ENCODE measurements at regions not wholly inside any gene's neighbourhood (a gene's known extent, or its start where the extent isn't known, plus 50 kb on each side); places are given as distances from the start of the nearest gene placed in this dataset.
"Not testable (repeated sequence)": the region's sequence is repeated elsewhere in the genome, so short reads cannot be mapped to it uniquely, and the experiment has no call there.

DNA sequence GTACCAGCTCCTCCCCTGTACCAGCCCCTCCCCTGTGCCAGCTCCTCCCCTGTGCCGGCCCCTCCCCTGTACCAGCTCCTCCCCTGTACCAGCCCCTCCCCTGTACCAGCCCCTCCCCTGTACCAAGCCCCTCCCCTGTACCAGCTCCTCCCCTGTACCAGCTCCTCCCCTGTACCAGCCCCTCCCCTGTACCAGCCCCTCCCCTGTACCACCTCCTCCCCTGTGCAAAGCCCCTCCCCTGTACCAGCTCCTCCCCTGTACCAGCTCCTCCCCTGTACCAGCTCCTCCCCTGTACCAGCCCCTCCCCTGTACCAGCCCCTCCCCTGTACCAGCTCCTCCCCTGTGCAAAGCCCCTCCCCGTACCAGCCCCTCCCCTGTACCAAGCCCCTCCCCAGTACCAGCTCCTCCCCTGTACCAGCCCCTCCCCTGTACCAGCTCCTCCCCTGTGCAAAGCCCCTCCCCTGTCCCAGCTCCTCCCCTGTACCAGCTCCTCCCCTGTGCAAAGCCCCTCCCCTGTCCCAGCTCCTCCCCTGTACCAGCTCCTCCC lies 113.5 kb downstream of the METRNL start:
- DNase-seq, result peak in 3 of 9 donors; percentile 4 to 23 (median 12)
- intact Hi-C loops (cut with micrococcal nuclease); H3K27ac Mint-ChIP-seq; H3K27ac ChIP-seq (ENCODE audit: low read depth, low read length); POLR2A ChIA-PET; H3K9me3 ChIP-seq (ENCODE audit: control insufficient read depth in 2 of 3, low read length in 3 of 3); H3K27me3 Mint-ChIP-seq; H3K27me3 ChIP-seq (ENCODE audit: control insufficient read depth in 2 of 2, insufficient read depth in 2 of 2, low read length in 2 of 2); CTCF ChIA-PET; H3K36me3 Mint-ChIP-seq; H3K9me3 Mint-ChIP-seq; H3K4me3 Mint-ChIP-seq; H3K36me3 ChIP-seq (ENCODE audit: control insufficient read depth in 2 of 3, insufficient read depth in 3 of 3, low read length in 3 of 3); H3K4me3 ChIP-seq (ENCODE audit: low read length): not testable (repeated sequence)
- peak; percentile 26 for ATAC-seq
- H3K4me1 Mint-ChIP-seq, result peaks cover 1 to 21% (median 10%) of the 10 kb centered on the region in 7 donors
- H3K4me1 ChIP-seq (ENCODE audit: control insufficient read depth in 2 of 2, insufficient read depth in 2 of 2, low read length in 2 of 2), result peaks cover 7 to 10% of the 10 kb centered on the region in 2 donors

DNA sequence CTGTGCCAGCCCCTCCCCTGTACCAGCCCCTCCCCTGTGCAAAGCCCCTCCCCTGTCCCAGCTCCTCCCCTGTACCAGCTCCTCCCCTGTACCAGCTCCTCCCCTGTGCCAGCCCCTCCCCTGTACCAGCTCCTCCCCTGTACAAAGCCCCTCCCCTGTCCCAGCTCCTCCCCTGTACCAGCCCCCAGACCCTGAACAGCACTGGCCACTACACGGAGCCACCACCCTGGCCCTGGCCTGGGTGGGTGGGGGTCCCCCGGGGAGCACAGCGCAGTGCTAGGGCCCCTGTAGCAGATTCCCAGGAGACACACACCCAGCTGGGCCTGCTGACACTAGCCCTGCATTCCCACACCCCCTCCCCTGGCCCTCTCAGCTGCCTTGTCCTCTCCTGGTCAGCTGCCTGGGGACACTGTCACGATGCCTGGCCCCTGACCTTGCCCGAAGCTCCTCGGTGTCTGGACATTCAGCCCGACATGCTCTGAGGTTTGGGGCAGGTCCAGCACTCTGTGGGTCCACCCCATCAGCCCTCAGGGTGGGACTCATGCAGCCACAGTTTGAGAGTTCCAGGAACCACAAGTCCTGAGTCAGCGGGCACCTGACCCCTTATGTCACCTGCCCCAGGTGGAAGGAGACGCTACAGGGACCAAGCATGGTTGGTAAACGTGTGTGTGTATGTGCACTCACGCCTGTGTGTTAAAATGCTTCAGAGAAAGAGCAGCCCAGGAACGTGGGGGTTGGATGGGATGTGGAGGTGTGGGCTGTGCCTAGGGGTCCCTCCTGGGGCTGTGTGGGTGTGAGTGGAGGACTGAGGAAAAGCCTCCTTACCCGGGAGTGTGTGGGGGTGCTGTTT lies 114.2 kb downstream of the METRNL start:
- no peaks in the 10 kb centered on the region for H3K9me3 ChIP-seq (ENCODE audit: control insufficient read depth in 2 of 3, low read length in 3 of 3)
- intact Hi-C loops (cut with micrococcal nuclease), result no loop called here
- Mint-ChIP-seq H3K4me3 (peak overlapping the region in 4 of 10 donors; percentile 44 to 63 (median 52)), H3K27ac (peak overlapping the region in 1 of 9 donors; percentile 64), H3K9me3 (peaks cover 0 to 2% (median 0%) of the 10 kb centered on the region in 11 donors), H3K36me3 (no peaks in the 10 kb centered on the region), H3K4me1 (peaks cover 0 to 21% (median 9%) of the 10 kb centered on the region in 7 donors), H3K27me3 (no peaks in the 10 kb centered on the region)
- DNase-seq (peak in 2 of 9 donors; percentile 7 to 37), ATAC-seq (peak; percentile 39)
- ChIA-PET CTCF (no interaction called here), POLR2A (no interaction called here)
- H3K27me3 ChIP-seq (ENCODE audit: control insufficient read depth in 2 of 2, insufficient read depth in 2 of 2, low read length in 2 of 2), result no peaks in the 10 kb centered on the region
- H3K4me1 ChIP-seq (ENCODE audit: control insufficient read depth in 2 of 2, insufficient read depth in 2 of 2, low read length in 2 of 2), result peaks cover 10 to 14% of the 10 kb centered on the region in 2 donors
- H3K4me3 ChIP-seq (ENCODE audit: low read length), result peak overlapping the region; percentile 19
- H3K27ac ChIP-seq (ENCODE audit: low read depth, low read length), result no peak overlapping the region
- no peaks in the 10 kb centered on the region for H3K36me3 ChIP-seq (ENCODE audit: control insufficient read depth in 2 of 3, insufficient read depth in 3 of 3, low read length in 3 of 3)

DNA sequence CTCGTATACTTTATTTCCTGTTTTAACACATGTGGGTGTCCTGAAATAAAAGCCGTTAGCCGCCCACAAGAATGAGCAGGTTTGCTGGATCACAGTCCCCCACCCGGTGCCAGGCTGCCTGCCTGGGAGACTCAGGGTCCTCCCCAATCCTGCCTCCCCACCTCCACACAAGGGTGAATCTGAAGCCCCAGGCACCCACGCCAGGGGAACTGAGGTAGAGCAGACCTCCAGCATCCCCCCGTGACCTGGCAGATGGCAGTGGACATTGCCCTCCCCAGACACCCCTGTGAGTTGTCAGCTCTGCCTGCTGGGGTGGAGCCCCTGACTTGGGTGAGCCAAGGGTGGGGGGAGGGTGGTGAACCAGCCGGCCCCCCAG lies 114.8 kb downstream of the METRNL start:
- Mint-ChIP-seq H3K9me3 (no peaks in the 10 kb centered on the region), H3K27ac (no peak overlapping the region), H3K4me3 (peak overlapping the region in 4 of 10 donors; percentile 29 to 58 (median 46)), H3K36me3 (no peaks in the 10 kb centered on the region), H3K27me3 (no peaks in the 10 kb centered on the region), H3K4me1 (peaks cover 1 to 24% (median 11%) of the 10 kb centered on the region in 7 donors)
- intact Hi-C loops (cut with micrococcal nuclease), result no loop called here
- CTCF ChIA-PET, result no interaction called here
- Histone ChIP-seq H3K9me3 (ENCODE audit: control insufficient read depth in 2 of 3, low read length in 3 of 3) (no peaks in the 10 kb centered on the region), H3K4me1 (ENCODE audit: control insufficient read depth in 2 of 2, insufficient read depth in 2 of 2, low read length in 2 of 2) (peaks cover 14 to 21% of the 10 kb centered on the region in 2 donors), H3K27ac (ENCODE audit: low read depth, low read length) (no peak overlapping the region), H3K27me3 (ENCODE audit: control insufficient read depth in 2 of 2, insufficient read depth in 2 of 2, low read length in 2 of 2) (no peaks in the 10 kb centered on the region), H3K36me3 (ENCODE audit: control insufficient read depth in 2 of 3, insufficient read depth in 3 of 3, low read length in 3 of 3) (no peaks in the 10 kb centered on the region), H3K4me3 (ENCODE audit: low read length) (peak overlapping the region; percentile 19)
- peak in 1 of 9 donors; percentile 7 for DNase-seq
- no peak for ATAC-seq
- POLR2A ChIA-PET, result no interaction called here

DNA sequence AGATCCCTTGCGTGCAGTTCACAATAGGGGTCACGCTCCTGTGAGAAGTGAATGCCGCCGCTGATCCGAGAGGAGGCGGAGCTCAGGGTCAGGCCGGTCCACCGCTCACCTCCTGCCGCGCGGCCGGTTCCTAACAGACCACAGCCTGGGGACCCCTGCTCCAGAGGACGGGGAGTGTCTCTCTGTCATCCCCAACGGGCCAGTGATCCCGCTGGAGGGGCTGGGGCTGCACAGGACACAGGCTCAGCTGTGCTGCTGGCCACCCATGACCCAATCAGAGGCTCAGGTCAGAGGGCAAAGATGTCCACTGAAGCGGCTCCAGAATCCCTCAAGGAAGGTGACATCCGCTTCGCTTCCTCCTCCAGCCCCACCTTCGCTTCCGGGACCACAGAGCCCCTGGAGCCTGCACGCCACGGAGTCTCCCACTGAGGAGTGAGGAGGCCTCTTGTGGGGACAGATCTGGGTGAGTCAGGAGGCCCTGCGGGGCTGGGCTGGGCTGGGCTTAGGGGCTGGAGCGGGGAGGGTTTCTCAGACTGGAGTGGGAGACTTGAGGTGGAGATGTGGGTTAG lies 115.4 kb downstream of the METRNL start:
- intact Hi-C loops (cut with micrococcal nuclease), result no loop called here
- Mint-ChIP-seq H3K27ac (no peak overlapping the region), H3K27me3 (no peaks in the 10 kb centered on the region), H3K4me3 (no peak overlapping the region), H3K4me1 (peaks cover 8 to 31% (median 18%) of the 10 kb centered on the region in 7 donors), H3K9me3 (no peaks in the 10 kb centered on the region), H3K36me3 (no peaks in the 10 kb centered on the region)
- ChIA-PET POLR2A (no interaction called here), CTCF (no interaction called here)
- DNase-seq, result peak in 2 of 9 donors; percentile 5 to 27
- no peak for ATAC-seq
- H3K9me3 ChIP-seq (ENCODE audit: control insufficient read depth in 2 of 3, low read length in 3 of 3), result no peaks in the 10 kb centered on the region
- H3K27ac ChIP-seq (ENCODE audit: low read depth, low read length), result no peak overlapping the region
- H3K36me3 ChIP-seq (ENCODE audit: control insufficient read depth in 2 of 3, insufficient read depth in 3 of 3, low read length in 3 of 3), result no peaks in the 10 kb centered on the region
- no peaks in the 10 kb centered on the region for H3K27me3 ChIP-seq (ENCODE audit: control insufficient read depth in 2 of 2, insufficient read depth in 2 of 2, low read length in 2 of 2)
- H3K4me3 ChIP-seq (ENCODE audit: low read length), result no peak overlapping the region
- H3K4me1 ChIP-seq (ENCODE audit: control insufficient read depth in 2 of 2, insufficient read depth in 2 of 2, low read length in 2 of 2), result peaks cover 15 to 27% of the 10 kb centered on the region in 2 donors

DNA sequence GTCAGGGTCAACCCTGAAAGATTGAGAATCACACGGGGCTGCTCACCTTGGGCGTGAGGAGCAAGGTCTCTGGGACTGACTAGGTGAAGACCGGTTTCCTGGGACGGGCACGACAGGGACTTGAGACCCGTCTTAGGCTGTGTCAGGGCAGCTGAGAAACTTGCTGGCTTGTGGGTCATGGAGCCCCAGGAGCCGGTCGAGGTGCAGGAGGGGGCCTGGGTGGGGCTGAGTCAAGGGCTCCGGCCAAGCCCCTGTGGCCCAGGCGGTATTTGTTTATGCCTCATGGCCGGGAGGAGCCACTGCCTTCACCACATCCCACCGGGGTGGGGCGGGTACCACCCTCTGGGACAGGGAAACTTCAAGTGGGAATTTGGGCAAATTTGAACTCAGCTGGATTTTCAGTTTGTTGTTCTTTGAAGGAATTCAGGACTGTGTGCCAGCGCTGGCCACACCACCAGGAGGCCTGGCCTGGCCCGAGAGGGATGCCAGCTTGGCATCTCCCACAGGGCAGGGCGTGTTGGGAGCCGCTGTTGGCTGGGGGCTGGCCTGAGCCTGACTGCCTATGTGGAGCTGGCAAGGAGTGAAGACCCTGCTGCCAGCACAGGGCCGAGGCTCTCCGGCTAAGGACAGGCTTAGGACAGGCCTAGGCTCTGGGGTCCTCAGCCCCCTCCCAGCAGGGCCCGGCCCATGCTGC lies 116.1 kb downstream of the METRNL start:
- no peak overlapping the region for H3K27ac Mint-ChIP-seq
- intact Hi-C loops (cut with micrococcal nuclease), result no loop called here
- H3K36me3 Mint-ChIP-seq, result no peaks in the 10 kb centered on the region
- Histone ChIP-seq H3K4me1 (ENCODE audit: control insufficient read depth in 2 of 2, insufficient read depth in 2 of 2, low read length in 2 of 2) (peaks cover 21 to 31% of the 10 kb centered on the region in 2 donors), H3K36me3 (ENCODE audit: control insufficient read depth in 2 of 3, insufficient read depth in 3 of 3, low read length in 3 of 3) (no peaks in the 10 kb centered on the region), H3K4me3 (ENCODE audit: low read length) (no peak overlapping the region), H3K27ac (ENCODE audit: low read depth, low read length) (no peak overlapping the region), H3K9me3 (ENCODE audit: control insufficient read depth in 2 of 3, low read length in 3 of 3) (no peaks in the 10 kb centered on the region), H3K27me3 (ENCODE audit: control insufficient read depth in 2 of 2, insufficient read depth in 2 of 2, low read length in 2 of 2) (no peaks in the 10 kb centered on the region)
- DNase-seq, result peak in 1 of 9 donors; percentile 5
- H3K4me3 Mint-ChIP-seq, result no peak overlapping the region
- ATAC-seq, result no peak
- H3K4me1 Mint-ChIP-seq, result peaks cover 13 to 37% (median 24%) of the 10 kb centered on the region in 7 donors
- POLR2A ChIA-PET, result no interaction called here
- no peaks in the 10 kb centered on the region for H3K27me3 Mint-ChIP-seq
- CTCF ChIA-PET, result no interaction called here
- no peaks in the 10 kb centered on the region for H3K9me3 Mint-ChIP-seq

DNA sequence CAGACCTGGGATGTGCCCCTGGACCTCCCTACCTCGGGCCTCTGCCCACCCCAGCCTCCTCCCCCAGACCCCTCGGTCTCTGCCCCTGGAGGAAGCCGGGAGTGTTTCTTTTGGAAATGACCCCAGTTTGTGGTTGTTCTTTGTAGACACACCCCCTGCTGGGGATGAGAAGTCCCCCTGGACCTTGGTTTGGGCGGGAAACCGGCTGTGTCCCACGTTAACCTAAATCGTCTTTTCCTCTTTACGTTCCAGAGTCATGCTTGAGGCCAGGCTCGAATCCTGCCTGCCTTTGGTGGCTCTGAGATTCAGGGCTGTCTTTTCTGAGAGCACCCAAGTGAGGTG lies 116.6 kb downstream of the METRNL start:
- POLR2A ChIA-PET, result no interaction called here
- Histone ChIP-seq H3K36me3 (ENCODE audit: control insufficient read depth in 2 of 3, insufficient read depth in 3 of 3, low read length in 3 of 3) (no peaks in the 10 kb centered on the region), H3K4me1 (ENCODE audit: control insufficient read depth in 2 of 2, insufficient read depth in 2 of 2, low read length in 2 of 2) (peaks cover 26 to 31% of the 10 kb centered on the region in 2 donors), H3K27ac (ENCODE audit: low read depth, low read length) (no peak overlapping the region), H3K27me3 (ENCODE audit: control insufficient read depth in 2 of 2, insufficient read depth in 2 of 2, low read length in 2 of 2) (no peaks in the 10 kb centered on the region), H3K4me3 (ENCODE audit: low read length) (no peak overlapping the region), H3K9me3 (ENCODE audit: control insufficient read depth in 2 of 3, low read length in 3 of 3) (no peaks in the 10 kb centered on the region)
- peak overlapping the region in 1 of 9 donors; percentile 70 for H3K27ac Mint-ChIP-seq
- H3K4me3 Mint-ChIP-seq, result no peak overlapping the region
- no peaks in the 10 kb centered on the region for H3K36me3 Mint-ChIP-seq
- no peaks in the 10 kb centered on the region for H3K9me3 Mint-ChIP-seq
- H3K4me1 Mint-ChIP-seq, result peaks cover 13 to 41% (median 29%) of the 10 kb centered on the region in 7 donors
- intact Hi-C loops (cut with micrococcal nuclease), result no loop called here
- CTCF ChIA-PET, result no interaction called here
- ATAC-seq (no peak), DNase-seq (peak in 1 of 9 donors; percentile 2)
- no peaks in the 10 kb centered on the region for H3K27me3 Mint-ChIP-seq
